A549 (cell line): ENCODE measurements at regions not wholly inside any gene's neighbourhood (a gene's known extent, or its start where the extent isn't known, plus 50 kb on each side); places are given as distances from the start of the nearest gene placed in this dataset.

Source experiments
- CTCF ChIP-seq: fragments of >200 bp; sonication (Bioruptor Twin); formaldehyde crosslinking; IDR thresholded peaks from 3 replicates; pipeline ENCODE4 v1.5.1; 2016
- ESRRA ChIP-seq: fragments of 150-350 bp; IDR thresholded peaks from 2 replicates; pipeline ENCODE4 v1.6.1; 2014; ENCODE audit warnings: mild to moderate bottlenecking, low read length, borderline replicate concordance

GRCh38 chr13:78024996-78025395 is 106.4 kb upstream of the EDNRB start:
- no peak for TF ChIP-seq ESRRA
- no peak for TF ChIP-seq CTCF
